ENCODE measurements at regions not wholly inside any gene's neighbourhood (a gene's known extent, or its start where the extent isn't known, plus 50 kb on each side); places are given as distances from the start of the nearest gene placed in this dataset.

GRCh38 chr4:181688872-181689271 is 554.3 kb upstream of the TENM3 start:
- no peak for DNase-seq

- no peak for DNase-seq
These were observed 552.7 kb upstream of the TENM3 start for GRCh38 chr4:181690498-181690897.

GRCh38 chr4:181692965-181693364 is 550.2 kb upstream of the TENM3 start:
- DNase-seq, result no peak

GRCh38 chr4:181693517-181693916 is 549.7 kb upstream of the TENM3 start:
- DNase-seq, result no peak

- DNase-seq, result no peak
These were observed 545.0 kb upstream of the TENM3 start for GRCh38 chr4:181698221-181698620.

- no peak for DNase-seq
These were observed 542.0 kb upstream of the TENM3 start for GRCh38 chr4:181701214-181701613.

- no peak for DNase-seq
These were observed 541.3 kb upstream of the TENM3 start for GRCh38 chr4:181701894-181702293.

- DNase-seq, result no peak
These were observed 540.2 kb upstream of the TENM3 start for GRCh38 chr4:181702864-181703495.

- DNase-seq, result no peak
These were observed 533.1 kb upstream of the TENM3 start for GRCh38 chr4:181710143-181710542.

GRCh38 chr4:181711387-181711786 is 531.8 kb upstream of the TENM3 start:
- DNase-seq, result no peak

GRCh38 chr4:181728305-181728966 is 514.8 kb upstream of the TENM3 start:
- no peak for DNase-seq

GRCh38 chr4:181731900-181732299 is 511.3 kb upstream of the TENM3 start:
- no peak for DNase-seq

GRCh38 chr4:181737744-181738143 is 505.5 kb upstream of the TENM3 start:
- DNase-seq, result no peak

GRCh38 chr4:181739031-181739430 is 504.2 kb upstream of the TENM3 start:
- DNase-seq, result no peak

GRCh38 chr4:181741513-181741912 is 501.7 kb upstream of the TENM3 start:
- DNase-seq, result no peak

- no peak for DNase-seq
These were observed 497.1 kb upstream of the TENM3 start for GRCh38 chr4:181745933-181746625.

- DNase-seq, result no peak
These were observed 494.6 kb upstream of the TENM3 start for GRCh38 chr4:181748581-181748980.

- no peak for DNase-seq
These were observed 490.7 kb upstream of the TENM3 start for GRCh38 chr4:181752516-181752915.

- DNase-seq, result no peak
These were observed 490.0 kb upstream of the TENM3 start for GRCh38 chr4:181753207-181753606.

- no peak for DNase-seq
These were observed 487.4 kb upstream of the TENM3 start for GRCh38 chr4:181755846-181756245.

GRCh38 chr4:181756451-181757095 is 486.6 kb upstream of the TENM3 start:
- DNase-seq, result no peak

GRCh38 chr4:181757098-181757497 is 486.1 kb upstream of the TENM3 start:
- no peak for DNase-seq

GRCh38 chr4:181757910-181758660 is 485.1 kb upstream of the TENM3 start:
- no peak for DNase-seq
